IMR-90 (cell line): ENCODE measurements at regions not wholly inside any gene's neighbourhood (a gene's known extent, or its start where the extent isn't known, plus 50 kb on each side); places are given as distances from the start of the nearest gene placed in this dataset.

ENCODE experiments used
- BHLHE40 ChIP-seq: fragments of 150-350 bp; IDR thresholded peaks from 2 replicates; pipeline ENCODE4 v1.6.1; 2016; ENCODE audit warnings: mild to moderate bottlenecking, low read depth, low read length
- CEBPB ChIP-seq: IDR thresholded peaks from 2 replicates; pipeline ENCODE4 v1.6.1; 2012; ENCODE audit warnings: low read depth, low read length, improper control_type of control experiment
- MAFK ChIP-seq: IDR thresholded peaks from 2 replicates; pipeline ENCODE4 v1.6.1; 2012; ENCODE audit warnings: low read depth, low read length, improper control_type of control experiment
- POLR2A ChIP-seq: IDR thresholded peaks from 2 replicates; pipeline ENCODE4 v1.6.1; 2012; ENCODE audit warnings: mild to moderate bottlenecking, low read depth, low read length
- RAD21 ChIP-seq: IDR thresholded peaks from 2 replicates; pipeline ENCODE4 v1.6.1; 2012; ENCODE audit warnings: low read length, improper control_type of control experiment
- RCOR1 ChIP-seq: IDR thresholded peaks from 2 replicates; pipeline ENCODE4 v1.6.1; 2012; ENCODE audit warnings: mild to moderate bottlenecking, low read length, improper control_type of control experiment; ENCODE audit not compliant: insufficient replicate concordance
- TF ChIP-seq, protein P1 (sequence below): conservative IDR thresholded peaks from 2 replicates; pipeline ENCODE4 v1.5.1; 2012; ENCODE audit warnings: mild to moderate bottlenecking, low read depth, low read length, improper control_type of control experiment

GRCh38 chr2:200102971-200103370, 147.6 kb downstream of the MAIP1 start:
- TF ChIP-seq CEBPB (no peak), MAFK (no peak), RAD21 (no peak), BHLHE40 (no peak), POLR2A (no peak), RCOR1 (no peak)
- TF ChIP-seq, protein P1, sequence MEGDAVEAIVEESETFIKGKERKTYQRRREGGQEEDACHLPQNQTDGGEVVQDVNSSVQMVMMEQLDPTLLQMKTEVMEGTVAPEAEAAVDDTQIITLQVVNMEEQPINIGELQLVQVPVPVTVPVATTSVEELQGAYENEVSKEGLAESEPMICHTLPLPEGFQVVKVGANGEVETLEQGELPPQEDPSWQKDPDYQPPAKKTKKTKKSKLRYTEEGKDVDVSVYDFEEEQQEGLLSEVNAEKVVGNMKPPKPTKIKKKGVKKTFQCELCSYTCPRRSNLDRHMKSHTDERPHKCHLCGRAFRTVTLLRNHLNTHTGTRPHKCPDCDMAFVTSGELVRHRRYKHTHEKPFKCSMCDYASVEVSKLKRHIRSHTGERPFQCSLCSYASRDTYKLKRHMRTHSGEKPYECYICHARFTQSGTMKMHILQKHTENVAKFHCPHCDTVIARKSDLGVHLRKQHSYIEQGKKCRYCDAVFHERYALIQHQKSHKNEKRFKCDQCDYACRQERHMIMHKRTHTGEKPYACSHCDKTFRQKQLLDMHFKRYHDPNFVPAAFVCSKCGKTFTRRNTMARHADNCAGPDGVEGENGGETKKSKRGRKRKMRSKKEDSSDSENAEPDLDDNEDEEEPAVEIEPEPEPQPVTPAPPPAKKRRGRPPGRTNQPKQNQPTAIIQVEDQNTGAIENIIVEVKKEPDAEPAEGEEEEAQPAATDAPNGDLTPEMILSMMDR, result no peak
